Medulla oblongata (tissue), 1 donor: ENCODE measurements at regions not wholly inside any gene's neighbourhood (a gene's known extent, or its start where the extent isn't known, plus 50 kb on each side); places are given as distances from the start of the nearest gene placed in this dataset.

Experiments used
- DNase-seq: peaks from one replicate; pipeline ENCODE4 v3.0.0-alpha.2; 2015; ENCODE audit errors: extremely low spot score

DNA sequence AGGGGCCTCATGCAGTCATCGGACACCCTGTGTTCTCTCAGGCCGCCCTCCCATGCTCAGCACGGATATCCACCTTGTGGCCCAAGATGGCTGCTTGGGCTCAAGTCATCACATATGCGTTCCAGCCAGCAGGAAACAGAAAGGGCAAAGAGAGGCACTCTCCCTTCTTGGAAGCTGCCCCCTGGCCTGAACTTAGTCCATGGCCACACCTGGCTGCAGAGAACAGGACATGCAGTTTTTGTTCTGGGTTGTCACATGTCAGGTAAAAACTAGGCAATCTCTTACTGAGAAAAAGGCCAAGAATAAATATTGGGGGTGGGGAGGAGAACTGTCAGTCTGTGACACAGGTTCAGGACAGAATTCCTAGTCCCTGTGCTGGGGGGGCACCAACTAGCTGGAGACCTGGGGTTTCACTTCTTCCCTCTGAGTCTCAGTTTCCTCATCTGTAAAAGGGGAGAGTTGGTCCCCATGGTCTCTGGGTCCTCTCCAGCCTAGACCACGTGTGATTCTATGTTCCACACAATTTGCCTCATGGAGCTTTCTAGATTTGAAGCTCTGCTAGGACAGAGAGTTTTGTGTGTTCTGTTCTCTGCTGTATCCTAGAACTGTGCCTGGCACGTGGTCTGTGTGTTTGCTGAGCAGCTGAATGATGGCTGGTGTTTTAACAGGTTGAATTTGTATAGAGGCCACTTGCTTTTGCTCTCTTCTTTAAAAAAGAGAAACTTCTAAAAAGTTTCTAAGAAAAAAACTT is 107.2 kb upstream of the ANO1 start:
- no peak for DNase-seq

DNA sequence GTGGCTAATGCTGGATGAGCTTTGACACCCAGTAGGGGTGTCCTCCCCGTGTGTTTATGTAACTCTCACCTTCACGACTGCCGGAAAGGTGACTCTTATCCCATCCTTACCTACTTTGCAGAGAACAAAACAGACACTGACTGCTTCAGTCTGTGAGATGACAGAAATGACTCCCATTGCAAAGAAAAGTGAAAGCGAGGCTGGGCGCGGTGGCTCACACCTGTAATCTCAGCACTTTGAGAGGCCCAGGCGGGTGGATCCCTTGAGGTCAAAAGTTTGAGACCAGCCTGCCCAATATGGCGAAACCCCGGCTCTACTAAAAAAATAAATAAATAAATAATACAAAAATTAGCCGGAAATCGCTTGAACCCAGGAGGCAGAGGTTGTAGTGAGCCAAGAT is 106.4 kb upstream of the ANO1 start:
- DNase-seq: no peak

DNA sequence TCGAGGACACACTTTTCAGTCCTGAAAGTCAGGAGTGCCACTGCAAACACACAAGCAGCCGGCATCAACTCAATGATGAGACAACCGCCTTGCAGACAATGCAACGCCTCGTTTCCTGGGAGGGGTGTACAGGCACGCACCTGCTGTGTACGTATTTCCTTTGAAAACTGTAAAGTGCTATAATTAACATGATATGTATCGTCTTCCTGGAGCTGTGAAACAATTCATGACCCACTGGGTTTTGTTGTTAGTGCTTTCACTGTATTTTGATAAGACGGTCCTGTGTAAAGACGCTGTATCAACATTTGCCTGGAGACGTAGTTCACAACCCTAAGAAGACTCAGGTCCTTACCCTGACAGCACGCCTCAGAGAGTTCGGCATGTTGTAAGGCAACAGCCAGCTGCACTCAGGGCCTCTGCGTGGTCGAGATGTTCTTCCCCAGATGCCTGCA is 105.7 kb upstream of the ANO1 start:
- DNase-seq: no peak

DNA sequence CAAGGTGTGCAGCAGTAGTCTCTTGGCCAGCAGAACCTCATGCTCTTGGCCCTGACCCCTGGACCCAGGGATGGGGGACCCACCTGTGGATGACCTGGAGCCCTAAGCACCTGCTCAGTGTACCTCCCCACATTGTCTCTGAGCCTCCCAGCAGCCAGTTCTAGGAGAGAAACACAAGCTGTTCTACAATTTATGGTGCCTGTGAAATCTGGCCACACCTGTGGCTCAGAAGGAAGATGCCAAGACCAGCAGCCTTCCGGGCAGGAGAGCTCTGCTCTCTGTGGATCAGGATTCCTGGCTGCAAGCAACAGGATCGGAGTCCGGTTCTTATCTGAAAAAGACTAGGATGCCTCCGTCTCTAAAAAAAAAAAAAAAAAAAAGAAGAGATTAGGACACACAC is 103.6 kb upstream of the ANO1 start:
- no peak for DNase-seq

DNA sequence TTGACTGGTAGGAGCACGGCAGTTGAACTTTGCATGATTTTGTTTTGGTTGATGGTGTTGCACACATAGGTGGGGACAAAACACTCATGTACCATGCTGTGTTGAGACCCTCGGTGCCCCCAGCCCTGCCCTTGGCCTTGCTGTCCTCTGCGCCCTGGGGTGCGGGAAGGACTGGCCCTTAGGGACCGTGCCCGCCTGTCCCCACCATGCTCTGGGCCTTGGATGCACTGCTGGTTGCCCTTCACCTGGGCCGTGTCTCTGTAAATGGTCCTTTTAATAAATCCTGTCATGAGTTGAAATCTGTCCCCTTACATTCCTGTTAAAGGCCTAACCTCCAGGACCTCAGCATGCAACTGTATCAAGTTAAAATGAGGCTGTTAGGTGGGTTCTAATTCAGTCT is 102.3 kb upstream of the ANO1 start:
- DNase-seq: no peak

DNA sequence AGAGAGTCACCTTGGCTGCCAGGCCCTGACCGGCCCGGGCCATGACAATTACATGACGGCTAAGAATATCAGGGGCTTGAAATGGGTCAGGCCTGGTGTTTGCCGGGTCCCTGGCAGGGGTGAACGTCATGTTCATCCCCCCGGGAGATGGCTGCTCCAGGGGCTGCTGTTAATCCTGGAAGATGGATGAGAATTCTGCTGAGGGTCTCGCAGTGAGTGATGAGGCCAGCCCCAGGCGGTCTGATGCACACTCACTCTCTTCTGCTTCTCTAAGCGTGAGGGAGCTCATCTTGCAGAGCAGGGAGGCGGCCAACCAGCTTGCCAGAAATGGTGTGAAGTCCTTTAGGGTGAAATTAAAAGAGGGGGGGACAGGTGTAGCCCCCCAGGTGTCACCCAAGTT is 101.3 kb upstream of the ANO1 start:
- no peak for DNase-seq

DNA sequence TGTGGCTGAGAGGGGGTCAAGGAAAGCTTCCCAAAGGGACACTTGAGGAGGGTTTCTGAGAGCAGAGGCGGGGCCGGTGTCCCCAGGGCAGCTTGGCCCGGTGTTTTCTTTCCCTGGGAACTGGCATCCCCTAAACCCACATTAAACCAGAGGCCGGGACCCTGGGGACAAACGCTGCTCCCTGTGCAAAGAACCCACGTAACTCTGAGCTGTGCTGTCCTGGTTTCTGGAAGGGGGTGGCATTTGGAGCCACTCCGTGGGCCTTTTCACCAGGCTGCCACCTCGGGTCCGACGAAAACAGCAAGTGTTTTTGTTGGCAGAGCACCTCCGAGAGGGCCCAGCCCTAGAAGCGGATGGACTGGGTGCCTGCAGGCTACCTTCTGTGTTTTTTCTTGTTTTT is 100.2 kb upstream of the ANO1 start:
- no peak for DNase-seq

DNA sequence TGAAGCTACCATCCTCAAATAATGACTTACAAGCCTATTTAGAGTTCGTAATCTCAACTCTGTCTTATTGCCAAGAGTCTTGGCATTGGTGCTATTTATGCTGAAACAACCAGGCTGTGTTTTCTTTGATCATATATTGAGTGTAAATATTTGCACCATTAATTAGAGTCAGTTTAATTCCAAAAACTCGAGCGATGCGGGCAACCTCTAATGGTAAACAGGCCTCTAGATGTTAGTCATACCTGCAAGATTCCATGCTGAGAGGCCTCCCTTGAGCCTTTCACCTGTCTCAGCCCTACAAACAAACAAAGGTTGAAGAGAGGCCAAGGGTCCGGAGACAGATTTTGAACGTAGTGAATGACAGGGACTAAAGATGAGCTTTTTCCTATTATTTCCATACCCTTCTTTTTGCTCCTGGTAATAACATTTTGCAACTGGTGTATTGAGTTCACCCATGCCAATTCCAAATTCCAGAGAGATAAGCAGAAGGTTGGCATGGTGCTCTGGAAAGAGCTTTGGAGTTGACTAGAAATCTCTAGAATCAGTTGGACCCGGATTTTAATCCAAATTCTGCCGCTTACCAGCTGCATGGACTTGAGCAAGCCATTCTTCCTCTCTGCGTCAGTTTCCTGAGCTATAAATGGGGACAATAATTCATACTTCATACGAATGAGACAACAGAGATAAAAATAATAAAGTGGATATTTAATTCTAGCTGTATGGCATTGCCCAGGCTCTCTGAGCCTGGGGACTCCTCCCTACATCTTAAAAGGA is 99.1 kb upstream of the ANO1 start:
- DNase-seq: no peak

DNA sequence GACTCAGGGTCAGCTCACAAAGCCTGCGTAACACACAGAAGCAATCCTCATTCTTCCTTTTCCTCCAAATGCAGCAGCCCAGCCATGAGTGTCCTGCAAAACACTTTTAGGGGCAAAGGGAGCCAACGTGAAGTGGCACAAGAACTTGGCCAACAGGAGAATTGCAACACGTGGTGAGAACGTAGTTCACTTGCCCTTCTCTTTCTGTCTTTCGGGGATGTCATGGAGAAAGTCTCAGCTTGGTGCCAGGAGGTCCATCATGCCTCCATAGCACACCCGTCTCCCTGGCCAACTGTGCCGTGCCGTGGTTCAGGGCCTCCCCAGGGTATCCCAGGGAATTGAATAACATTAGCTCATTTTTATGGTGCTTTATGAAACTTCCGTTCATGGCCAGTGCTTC is 98.5 kb upstream of the ANO1 start:
- DNase-seq: no peak

DNA sequence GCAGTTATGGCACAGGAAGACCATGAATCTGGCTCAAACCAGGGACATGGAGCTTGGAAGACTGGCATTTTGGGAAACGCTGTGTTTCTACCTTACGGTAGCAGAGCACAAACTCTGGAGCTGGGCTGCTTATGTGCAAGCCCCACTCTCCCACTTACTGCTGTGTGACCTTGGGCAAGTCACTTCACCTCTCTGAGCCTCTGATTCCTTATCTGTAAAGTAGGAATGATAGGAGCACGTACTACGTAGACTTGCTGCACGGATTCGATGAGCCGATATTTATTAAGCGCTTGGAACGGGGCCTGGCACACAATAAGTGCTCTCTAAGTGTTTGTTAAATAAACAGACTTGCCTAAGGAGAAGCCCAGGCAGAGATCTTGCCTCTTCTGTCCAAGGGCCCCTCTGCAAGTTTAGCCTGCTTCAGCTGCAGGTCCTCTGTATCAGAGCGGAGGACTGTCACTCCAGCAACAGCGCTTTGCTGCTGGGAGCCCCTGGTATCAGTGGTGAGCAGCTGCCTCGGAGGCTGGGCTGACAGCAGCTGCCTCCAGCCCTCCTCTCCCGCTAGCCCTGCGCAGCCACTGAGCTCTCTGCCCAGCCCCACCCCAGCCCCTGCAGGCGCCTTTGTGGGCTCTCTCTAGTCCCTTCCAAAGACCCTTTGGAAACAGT is 96.9 kb upstream of the ANO1 start:
- no peak for DNase-seq

DNA sequence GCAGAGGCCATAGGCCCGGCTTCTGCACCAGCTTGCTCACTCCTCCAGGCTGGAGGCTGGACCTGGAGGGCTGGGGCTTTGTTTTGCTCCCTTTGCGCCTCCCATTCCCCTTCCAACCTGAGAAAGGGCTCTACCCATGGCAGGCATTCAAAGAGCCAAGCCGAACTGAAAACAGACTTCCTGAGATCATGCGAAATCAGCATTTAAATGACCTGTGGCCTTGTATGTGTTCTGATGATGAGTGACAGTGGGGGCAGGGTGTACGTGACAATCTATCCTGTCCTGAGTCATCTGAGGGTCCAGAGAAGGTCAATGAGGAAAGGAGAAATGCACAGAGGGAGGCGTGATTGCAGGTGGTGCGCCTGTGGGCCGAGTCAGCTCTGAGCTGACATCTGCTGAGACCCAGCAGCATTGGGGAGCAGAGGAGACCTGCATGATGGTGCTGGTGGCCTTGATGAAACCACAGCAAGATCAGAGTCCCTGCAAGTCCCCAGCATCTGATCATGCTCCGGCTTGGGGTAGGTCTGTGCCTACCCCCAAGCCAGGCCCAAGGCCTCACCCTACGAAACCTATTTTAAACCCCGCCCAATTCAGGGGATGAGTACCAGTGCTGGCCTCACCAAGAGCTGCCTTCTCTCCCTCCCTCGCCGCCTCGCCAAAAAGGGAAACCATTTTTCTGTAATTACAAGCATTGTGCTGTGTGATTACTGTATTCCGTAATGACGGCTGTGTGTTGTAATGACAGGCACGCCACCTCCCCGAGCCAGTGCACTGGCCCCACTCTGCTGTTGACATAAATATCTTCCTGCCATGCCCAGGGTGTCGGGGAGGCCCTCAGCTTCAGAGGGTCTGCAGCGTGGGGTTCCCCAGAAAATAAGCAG is 95.2 kb upstream of the ANO1 start:
- DNase-seq: no peak

DNA sequence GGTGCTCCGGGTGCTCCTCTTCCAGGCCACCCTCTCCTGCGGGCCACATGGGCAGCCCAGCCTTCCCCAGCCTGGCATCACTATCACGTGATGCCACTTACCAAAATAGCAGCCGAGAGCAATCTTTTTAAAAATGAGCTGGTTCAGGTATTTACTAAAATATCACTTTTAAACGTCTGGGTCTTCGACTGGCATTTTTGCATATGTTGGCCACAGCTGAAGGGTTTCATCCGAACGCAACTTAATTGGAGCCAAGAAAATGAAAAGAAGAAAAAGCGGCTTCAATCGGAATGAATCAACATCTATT is 94.6 kb upstream of the ANO1 start:
- no peak for DNase-seq

DNA sequence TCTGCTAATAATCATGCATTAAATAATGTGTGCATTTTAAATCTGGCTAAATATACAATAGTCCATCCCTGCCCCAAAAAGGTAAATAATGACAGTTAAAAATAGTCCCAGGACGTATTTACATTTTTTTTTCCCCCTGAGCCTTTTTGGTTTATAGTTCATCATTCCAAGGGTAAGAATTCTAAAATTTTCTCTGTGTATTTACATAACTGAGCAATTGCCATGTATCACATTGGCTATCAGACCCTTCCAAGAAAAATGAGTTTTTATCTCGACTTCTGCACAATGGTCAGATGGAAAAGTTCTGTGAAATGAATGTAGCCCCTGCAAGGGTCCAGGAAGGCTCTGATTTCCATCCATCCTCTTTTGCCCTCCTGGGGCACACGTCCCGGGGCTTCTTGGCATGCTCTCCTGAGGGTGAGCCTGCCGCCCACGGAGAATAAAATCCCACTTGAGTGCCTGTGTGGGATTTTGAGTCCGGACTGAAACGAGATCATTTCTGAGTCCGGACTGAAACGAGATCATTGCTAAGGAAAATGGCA is 94.1 kb upstream of the ANO1 start:
- DNase-seq: no peak

DNA sequence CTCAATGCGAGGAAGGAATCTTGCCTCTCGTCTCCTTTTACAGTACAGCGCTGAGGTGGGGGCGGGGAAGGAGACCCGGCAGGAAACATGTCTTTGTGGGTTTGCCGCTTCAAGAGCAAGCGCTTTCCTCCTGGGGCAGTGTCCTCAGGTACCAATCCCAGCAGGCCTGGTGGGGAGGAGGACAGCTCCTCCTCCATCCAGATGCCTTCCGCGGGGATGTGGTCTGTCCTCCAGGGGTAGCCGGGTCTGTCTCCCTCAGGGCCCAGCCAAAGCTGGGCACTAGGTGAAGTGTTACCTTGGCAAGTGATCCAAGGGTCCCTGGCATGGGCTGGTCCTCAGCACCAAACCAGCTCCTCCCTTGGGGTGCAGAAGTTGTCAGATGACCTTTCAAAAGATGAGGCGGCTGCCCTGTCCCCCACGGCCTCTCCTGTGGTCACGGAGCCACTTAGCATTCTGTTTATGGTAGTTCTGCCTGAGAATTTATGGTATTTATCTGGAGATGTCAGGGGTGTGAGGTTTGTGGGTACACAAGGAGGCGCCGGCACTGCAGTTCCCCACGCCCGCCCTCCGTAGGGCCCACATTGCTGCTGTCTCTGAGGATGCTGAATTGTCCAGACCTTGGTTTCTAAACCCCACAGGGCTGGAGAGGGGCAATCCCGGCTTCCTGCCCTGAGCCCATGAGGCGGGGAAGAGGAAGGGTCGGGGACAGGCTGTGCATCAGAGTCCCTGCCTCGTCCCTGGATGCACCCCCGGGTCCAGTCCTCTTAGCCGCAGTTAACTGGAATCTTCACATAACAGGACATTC is 93.5 kb upstream of the ANO1 start:
- no peak for DNase-seq

DNA sequence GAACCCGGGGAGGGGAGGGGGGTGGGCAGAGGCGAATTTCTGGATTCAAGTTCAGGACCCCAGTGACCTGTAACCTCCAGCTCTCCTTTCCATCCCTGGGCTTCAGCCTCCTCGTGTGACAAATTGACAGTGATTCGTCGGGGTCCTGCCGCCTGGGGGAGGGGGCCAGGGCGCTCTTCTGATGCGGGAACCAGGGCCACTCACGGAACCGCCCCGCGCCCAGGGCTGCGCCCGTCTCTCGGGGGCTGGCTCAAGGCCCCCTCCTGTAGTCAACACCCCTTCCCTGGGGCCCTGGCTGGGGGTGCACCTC is 92.8 kb upstream of the ANO1 start:
- DNase-seq: no peak

DNA sequence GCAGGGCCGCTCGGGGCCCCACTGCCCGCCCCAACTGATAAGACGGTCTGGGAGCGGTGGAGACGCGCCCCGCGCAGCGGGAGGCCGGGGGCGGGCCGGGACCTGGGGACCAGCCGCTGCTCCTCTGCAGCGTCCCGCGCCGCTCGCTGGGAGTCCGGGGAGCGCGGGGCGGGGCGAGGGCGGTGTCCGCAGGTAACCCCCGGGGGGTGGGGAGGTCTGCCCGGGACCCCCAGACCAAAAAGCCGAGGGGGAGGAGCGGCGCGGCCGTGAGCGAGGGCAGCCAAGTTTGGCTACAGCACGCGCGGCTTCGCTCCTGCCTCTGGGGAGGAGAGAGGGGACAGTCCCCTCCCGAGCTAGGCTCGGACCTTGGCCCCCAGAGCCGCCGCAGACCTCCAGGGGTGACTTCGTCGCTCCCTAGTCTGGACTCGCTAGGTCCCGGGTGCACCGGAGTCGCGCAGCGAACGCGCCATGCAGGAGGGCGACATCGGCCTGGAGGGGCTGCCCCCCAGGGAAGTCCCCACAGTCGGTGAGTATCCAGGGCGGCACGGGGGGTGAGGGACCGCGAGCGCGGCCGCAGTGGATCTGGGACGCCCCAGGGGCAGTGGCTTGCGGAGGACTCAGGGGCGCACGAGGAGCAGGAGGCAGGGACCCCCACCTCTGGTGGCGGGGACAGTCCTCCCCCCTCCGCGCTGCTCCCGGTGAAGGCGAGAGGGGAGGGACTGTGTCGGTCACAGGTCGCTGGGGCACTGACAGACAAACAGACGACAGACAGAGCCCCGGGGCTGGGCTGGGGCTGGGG is 92.3 kb upstream of the ANO1 start:
- no peak for DNase-seq

DNA sequence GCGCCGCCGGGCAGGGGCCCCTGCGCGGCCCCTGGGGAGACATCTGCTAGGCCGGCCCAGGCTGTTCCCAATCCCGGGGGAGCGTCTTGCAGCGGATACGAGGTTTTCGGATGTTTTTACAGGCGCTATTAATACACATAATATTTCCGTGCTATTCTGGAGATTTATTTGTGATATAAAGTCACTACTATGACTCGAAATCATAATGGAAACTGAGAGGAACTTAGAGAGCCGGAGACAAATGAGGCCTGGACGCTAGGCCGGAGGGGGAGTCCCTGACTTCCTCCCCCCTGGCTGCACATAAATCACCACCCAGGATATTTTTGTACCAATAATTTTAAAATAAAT is 91.7 kb upstream of the ANO1 start:
- DNase-seq: no peak

DNA sequence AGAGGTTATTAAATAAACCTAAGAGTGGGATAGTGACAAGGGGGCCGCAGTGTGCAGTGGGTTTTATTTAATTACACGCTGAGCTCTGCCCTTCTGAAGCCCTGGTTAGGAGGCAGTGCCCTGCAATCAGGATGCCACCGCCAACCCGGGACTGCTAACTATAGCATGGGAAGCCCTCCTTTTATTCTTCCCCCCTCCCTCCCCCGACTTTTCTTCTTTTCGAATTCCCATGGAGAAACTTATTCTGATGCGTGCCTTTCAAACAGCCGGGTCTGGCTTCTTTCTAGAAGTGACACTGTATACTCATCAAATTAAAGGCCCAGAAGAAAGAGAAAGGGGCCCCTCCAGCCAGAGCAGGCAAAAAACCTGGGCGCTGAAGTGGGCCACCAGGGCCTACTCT is 91.3 kb upstream of the ANO1 start:
- no peak for DNase-seq

DNA sequence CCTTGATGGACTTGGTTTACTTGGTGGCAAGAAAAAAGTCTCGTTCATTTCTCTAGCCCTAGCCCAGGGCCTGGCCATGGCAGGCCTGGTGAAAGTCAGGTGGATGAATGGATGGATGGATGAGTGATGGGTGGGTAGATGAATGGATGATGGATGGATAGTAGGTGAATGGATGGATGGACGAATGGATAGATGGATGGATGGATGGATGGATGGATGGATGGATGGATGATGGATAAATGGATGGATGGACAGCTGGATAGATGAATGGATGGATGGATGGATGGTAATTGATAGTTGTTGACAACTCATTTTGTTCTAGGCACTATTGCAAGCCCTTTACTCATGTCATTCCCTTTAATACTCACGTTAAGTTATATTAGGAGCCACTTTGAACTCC is 86.1 kb upstream of the ANO1 start:
- no peak for DNase-seq

DNA sequence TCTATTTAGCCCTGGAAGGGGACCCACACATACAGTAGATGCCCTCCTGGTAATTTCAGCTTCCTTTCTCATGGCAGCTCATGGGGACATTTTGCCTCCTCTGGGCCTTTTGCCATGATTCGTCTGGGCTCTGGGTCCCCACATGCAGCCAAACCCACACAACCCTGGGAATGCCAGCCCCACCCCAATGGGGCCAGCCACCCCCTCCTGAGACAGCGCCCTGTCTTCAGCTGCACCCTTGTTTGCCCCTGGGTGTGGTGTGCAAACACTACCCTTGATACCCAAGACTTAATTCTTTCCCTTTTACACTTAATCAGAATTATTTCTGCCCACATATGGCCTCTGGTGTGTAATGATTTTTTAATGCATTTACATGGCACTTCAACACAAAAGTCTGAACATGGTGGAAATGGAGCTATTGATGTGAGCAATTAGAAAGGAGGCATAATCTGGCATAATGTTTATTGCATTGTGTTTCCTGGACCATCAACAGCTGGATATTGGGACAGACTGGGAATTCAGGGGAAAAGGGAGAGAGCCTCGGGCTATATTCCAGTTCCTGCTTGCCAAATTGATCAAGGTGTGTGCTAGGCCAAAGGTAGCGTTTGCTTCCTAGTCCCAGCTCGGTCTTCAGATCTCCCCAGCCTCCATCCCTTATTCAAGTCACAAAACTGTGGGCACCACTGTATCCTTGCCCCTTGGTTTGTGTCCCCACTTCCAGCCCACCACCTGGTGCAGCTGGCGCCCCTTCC is 85.0 kb upstream of the ANO1 start:
- DNase-seq: no peak
